ENCODE measurements at regions not wholly inside any gene's neighbourhood (a gene's known extent, or its start where the extent isn't known, plus 50 kb on each side); places are given as distances from the start of the nearest gene placed in this dataset.
"Not testable (repeated sequence)": the region's sequence is repeated elsewhere in the genome, so short reads cannot be mapped to it uniquely, and the experiment has no call there.

GRCh38 chr6:78377056-78377455, 490.3 kb upstream of the IRAK1BP1 start:
- TF ChIP-seq CTCF (IDR thresholded peaks at IDR 0.05; ENCODE audit: insufficient read depth, missing control alignments) = no peak
- FAIRE-seq (no peak), DNase-seq (ENCODE audit: insufficient read length, low spot score) (no peak)

GRCh38 chr6:78379982-78380381, 487.4 kb upstream of the IRAK1BP1 start:
- FAIRE-seq (no peak), DNase-seq (ENCODE audit: insufficient read length, low spot score) (no peak)
- TF ChIP-seq CTCF (IDR thresholded peaks at IDR 0.05; ENCODE audit: insufficient read depth, missing control alignments) = no peak

- no peak for TF ChIP-seq CTCF (IDR thresholded peaks at IDR 0.05; ENCODE audit: insufficient read depth, missing control alignments)
- FAIRE-seq (no peak), DNase-seq (ENCODE audit: insufficient read length, low spot score) (no peak)
Observed at GRCh38 chr6:78380541-78380940, 486.8 kb upstream of the IRAK1BP1 start.

GRCh38 chr6:78383968-78384367, 483.4 kb upstream of the IRAK1BP1 start:
- DNase-seq (ENCODE audit: insufficient read length, low spot score) (no peak), FAIRE-seq (no peak)
- TF ChIP-seq CTCF (IDR thresholded peaks at IDR 0.05; ENCODE audit: insufficient read depth, missing control alignments) = no peak

- FAIRE-seq; DNase-seq (ENCODE audit: insufficient read length, low spot score): not testable (repeated sequence)
Observed at GRCh38 chr6:78386854-78387253, 480.5 kb upstream of the IRAK1BP1 start.

GRCh38 chr6:78390066-78390465, 477.3 kb upstream of the IRAK1BP1 start:
- TF ChIP-seq CTCF (IDR thresholded peaks at IDR 0.05; ENCODE audit: insufficient read depth, missing control alignments) = no peak
- no peak for FAIRE-seq

GRCh38 chr6:78397499-78397898, 469.9 kb upstream of the IRAK1BP1 start:
- FAIRE-seq (no peak), DNase-seq (ENCODE audit: insufficient read length, low spot score) (no peak)
- TF ChIP-seq CTCF (IDR thresholded peaks at IDR 0.05; ENCODE audit: insufficient read depth, missing control alignments) = no peak

More at GRCh38 chr6:78390066-78390465, 477.3 kb upstream of the IRAK1BP1 start:
- DNase-seq (ENCODE audit: insufficient read length, low spot score) = no peak

- FAIRE-seq (no peak), DNase-seq (ENCODE audit: insufficient read length, low spot score) (no peak)
- TF ChIP-seq CTCF (IDR thresholded peaks at IDR 0.05; ENCODE audit: insufficient read depth, missing control alignments) = no peak
Observed at GRCh38 chr6:78398292-78398691, 469.1 kb upstream of the IRAK1BP1 start.
